ENCODE measurements at regions not wholly inside any gene's neighbourhood (a gene's known extent, or its start where the extent isn't known, plus 50 kb on each side); places are given as distances from the start of the nearest gene placed in this dataset.

GRCh38 chr13:66036024-66036614, 1194.0 kb downstream of the PCDH9 start:
- TF ChIP-seq CTCF (IDR thresholded peaks at IDR 0.05) (no peak), POLR2A (IDR thresholded peaks at IDR 0.05) (no peak)
